ENCODE measurements at regions not wholly inside any gene's neighbourhood (a gene's known extent, or its start where the extent isn't known, plus 50 kb on each side); places are given as distances from the start of the nearest gene placed in this dataset.

GRCh38 chr1:43082740-43083139 is 89.3 kb downstream of the EBNA1BP2 start:
- H3K27me3 ChIP-seq (ENCODE audit: insufficient read depth), result peaks cover 5% of the 10 kb centered on the region; the same call in 1 of the 2 replicates

More at GRCh38 chr1:43082740-43083139, 89.3 kb downstream of the EBNA1BP2 start:
- Histone ChIP-seq H2AFZ (ENCODE audit: low read depth) (no peak overlapping the region), H3K9ac (no peak overlapping the region), H3K27ac (ENCODE audit: low read depth in 2 of 2, low read length in 1 of 2) (no peak overlapping the region), H3K4me3 (ENCODE audit: low read depth in 2 of 2, low read length in 1 of 2) (no peak overlapping the region), H3K4me2 (no peak overlapping the region), H4K20me1 (ENCODE audit: insufficient read depth) (no peaks in the 10 kb centered on the region), H3K4me1 (ENCODE audit: control insufficient read depth in 1 of 2, insufficient read depth in 2 of 2, low read depth in 1 of 2, low read length in 1 of 2) (no peaks in the 10 kb centered on the region), H3K9me3 (no peaks in the 10 kb centered on the region), H3F3A (replicated peaks; ENCODE audit: insufficient read depth) (no peaks in the 10 kb centered on the region), H3K36me3 (replicated peaks in 1 of 2; ENCODE audit: control insufficient read depth in 1 of 2, insufficient read depth in 2 of 2, low read length in 1 of 2) (no peaks in the 10 kb centered on the region), H3K9me2 (no peaks in the 10 kb centered on the region), H3K79me2 (ENCODE audit: insufficient read depth) (no peaks in the 10 kb centered on the region)
- POLR2A ChIA-PET, result no interaction called here
- no peak for DNase-seq
- CTCF ChIA-PET, result interaction anchor here (18.4 kb wide), 1 partner anchor 163 kb away, joined by 607 read pairs; no protein-coding TSS in a partner anchor
- WGBS (ENCODE audit: low lambda C conversion rate), result 81% methylated on average over 6 of the region's 6 CpGs
- TF ChIP-seq CHD2 (IDR thresholded peaks at IDR 0.05; ENCODE audit: low read length, partially characterized antibody) (no peak), FOXJ3 (CRISPR knock-in tag; IDR thresholded peaks at IDR 0.05) (no peak), JUND (IDR thresholded peaks at IDR 0.05) (no peak), YY1 (IDR thresholded peaks at IDR 0.05; ENCODE audit: low read depth) (no peak), IRF3 (IDR thresholded peaks at IDR 0.05; ENCODE audit: low read depth, low read length) (no peak), TAF1 (IDR thresholded peaks at IDR 0.05; ENCODE audit: borderline replicate concordance, low read depth, low read length) (no peak), RAD21 (IDR thresholded peaks at IDR 0.05; ENCODE audit: low read length) (no peak), RFX5 (IDR thresholded peaks at IDR 0.05; ENCODE audit: low read length) (no peak), FOSL2 (IDR thresholded peaks at IDR 0.05; ENCODE audit: borderline replicate concordance, low read depth) (no peak), TCF12 (IDR thresholded peaks at IDR 0.05) (no peak), ZBTB33 (IDR thresholded peaks at IDR 0.05; ENCODE audit: borderline replicate concordance, low read depth) (no peak), SIN3A (IDR thresholded peaks at IDR 0.05; ENCODE audit: borderline replicate concordance, low read depth, low read length) (no peak), EZH2phosphoT487 (IDR thresholded peaks at IDR 0.05; ENCODE audit: borderline replicate concordance, low read depth) (no peak)
- TF ChIP-seq, protein P1, sequence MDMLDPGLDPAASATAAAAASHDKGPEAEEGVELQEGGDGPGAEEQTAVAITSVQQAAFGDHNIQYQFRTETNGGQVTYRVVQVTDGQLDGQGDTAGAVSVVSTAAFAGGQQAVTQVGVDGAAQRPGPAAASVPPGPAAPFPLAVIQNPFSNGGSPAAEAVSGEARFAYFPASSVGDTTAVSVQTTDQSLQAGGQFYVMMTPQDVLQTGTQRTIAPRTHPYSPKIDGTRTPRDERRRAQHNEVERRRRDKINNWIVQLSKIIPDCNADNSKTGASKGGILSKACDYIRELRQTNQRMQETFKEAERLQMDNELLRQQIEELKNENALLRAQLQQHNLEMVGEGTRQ (IDR thresholded peaks at IDR 0.05; ENCODE audit: borderline replicate concordance, low read depth, low read length), result no peak
- TF ChIP-seq, protein P2, sequence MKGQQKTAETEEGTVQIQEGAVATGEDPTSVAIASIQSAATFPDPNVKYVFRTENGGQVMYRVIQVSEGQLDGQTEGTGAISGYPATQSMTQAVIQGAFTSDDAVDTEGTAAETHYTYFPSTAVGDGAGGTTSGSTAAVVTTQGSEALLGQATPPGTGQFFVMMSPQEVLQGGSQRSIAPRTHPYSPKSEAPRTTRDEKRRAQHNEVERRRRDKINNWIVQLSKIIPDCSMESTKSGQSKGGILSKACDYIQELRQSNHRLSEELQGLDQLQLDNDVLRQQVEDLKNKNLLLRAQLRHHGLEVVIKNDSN (IDR thresholded peaks at IDR 0.05; ENCODE audit: borderline replicate concordance, low read depth), result no peak

Measured in SK-N-SH (cell line).